Retinal pigment epithelial cell (primary cell): ENCODE measurements at regions not wholly inside any gene's neighbourhood (a gene's known extent, or its start where the extent isn't known, plus 50 kb on each side); places are given as distances from the start of the nearest gene placed in this dataset.

ENCODE experiments used
- DNase-seq: peaks from one replicate; pipeline ENCODE4 v3.0.0-alpha.2; 2010; ENCODE audit warnings: low read depth
- H3K4me3 ChIP-seq: 2 replicates; pipeline ENCODE4 v1.5.1; 2011; ENCODE audit warnings: mild to moderate bottlenecking, low read length, control low read depth, moderate library complexity
- TF ChIP-seq, protein P1 (sequence below): conservative IDR thresholded peaks from 2 replicates; pipeline ENCODE4 v1.5.1; 2011; ENCODE audit warnings: low read depth, low read length, control low read depth, inconsistent platforms

DNA sequence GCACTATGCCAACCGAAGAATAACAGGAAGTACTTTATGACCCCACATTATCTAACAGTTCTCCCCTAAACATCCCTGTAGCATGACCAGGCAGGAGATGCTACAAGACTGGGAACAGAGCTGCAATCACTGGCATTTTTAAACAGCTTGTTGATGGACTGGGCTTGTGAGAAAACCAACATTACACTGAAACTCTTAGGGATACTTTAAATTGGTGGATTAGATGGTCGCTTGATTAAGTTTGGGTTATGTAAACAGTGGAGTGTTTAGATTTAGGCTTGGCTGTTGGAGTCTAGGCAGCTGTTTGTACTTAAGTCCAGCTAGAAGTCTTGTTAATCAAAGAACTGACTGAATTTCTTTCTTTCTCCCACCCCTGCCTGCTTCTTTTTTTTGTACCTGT, 234.1 kb upstream of the BMP2 start:
- peak overlapping the region; percentile 50 for H3K4me3 ChIP-seq

DNA sequence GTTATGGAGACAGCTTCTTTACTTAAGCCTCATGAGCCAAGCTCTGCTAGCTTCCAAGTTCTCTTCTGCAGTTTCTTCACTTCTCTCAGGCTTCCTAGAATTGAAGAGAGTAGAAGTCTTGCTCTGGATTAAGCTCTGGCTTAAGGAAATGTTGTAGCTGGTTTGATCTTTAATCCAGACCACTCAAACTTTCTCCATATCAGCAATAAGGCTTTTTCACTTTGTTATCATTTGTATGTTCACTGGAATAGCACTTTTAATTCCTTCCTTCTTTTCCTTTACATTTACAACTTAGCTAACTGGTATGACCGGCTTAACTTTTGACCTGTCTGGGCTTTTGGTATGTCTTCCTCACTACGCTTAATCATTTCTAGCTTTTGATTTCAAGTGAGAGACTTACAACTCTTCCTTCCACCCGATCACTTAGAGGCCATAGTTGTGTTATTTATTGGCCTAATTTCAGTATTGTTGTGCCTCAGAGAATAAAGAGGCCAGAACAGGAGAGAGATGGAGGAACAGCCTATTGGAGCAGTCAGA, 236.6 kb upstream of the BMP2 start:
- TF ChIP-seq, protein P1, sequence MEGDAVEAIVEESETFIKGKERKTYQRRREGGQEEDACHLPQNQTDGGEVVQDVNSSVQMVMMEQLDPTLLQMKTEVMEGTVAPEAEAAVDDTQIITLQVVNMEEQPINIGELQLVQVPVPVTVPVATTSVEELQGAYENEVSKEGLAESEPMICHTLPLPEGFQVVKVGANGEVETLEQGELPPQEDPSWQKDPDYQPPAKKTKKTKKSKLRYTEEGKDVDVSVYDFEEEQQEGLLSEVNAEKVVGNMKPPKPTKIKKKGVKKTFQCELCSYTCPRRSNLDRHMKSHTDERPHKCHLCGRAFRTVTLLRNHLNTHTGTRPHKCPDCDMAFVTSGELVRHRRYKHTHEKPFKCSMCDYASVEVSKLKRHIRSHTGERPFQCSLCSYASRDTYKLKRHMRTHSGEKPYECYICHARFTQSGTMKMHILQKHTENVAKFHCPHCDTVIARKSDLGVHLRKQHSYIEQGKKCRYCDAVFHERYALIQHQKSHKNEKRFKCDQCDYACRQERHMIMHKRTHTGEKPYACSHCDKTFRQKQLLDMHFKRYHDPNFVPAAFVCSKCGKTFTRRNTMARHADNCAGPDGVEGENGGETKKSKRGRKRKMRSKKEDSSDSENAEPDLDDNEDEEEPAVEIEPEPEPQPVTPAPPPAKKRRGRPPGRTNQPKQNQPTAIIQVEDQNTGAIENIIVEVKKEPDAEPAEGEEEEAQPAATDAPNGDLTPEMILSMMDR: no peak
- no peak for DNase-seq
- no peak overlapping the region for H3K4me3 ChIP-seq

More for the DNA sequence above, 234.1 kb upstream of the BMP2 start:
- peak; percentile 91 for DNase-seq
- TF ChIP-seq, protein P1: no peak

DNA sequence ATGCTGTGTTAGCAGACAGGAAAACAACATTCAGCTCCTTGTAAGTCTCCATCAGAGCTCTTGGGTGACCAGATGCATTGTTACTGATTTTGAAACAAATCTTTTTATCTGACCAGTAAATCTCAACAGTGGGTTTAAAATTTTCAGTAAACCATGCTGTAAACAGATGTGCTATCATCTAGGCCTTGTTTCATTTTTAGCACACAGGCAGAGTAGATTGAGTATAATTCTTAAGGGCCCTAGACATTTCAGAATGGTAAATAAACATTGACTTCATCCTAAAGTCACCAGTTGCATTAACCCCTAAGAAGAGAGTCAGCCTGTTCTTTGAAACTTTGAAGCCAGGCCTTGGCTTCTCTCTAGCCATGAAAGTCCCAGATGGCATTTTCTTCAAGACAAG, 237.2 kb upstream of the BMP2 start:
- H3K4me3 ChIP-seq: no peak overlapping the region
- DNase-seq: no peak
- TF ChIP-seq, protein P1: no peak

DNA sequence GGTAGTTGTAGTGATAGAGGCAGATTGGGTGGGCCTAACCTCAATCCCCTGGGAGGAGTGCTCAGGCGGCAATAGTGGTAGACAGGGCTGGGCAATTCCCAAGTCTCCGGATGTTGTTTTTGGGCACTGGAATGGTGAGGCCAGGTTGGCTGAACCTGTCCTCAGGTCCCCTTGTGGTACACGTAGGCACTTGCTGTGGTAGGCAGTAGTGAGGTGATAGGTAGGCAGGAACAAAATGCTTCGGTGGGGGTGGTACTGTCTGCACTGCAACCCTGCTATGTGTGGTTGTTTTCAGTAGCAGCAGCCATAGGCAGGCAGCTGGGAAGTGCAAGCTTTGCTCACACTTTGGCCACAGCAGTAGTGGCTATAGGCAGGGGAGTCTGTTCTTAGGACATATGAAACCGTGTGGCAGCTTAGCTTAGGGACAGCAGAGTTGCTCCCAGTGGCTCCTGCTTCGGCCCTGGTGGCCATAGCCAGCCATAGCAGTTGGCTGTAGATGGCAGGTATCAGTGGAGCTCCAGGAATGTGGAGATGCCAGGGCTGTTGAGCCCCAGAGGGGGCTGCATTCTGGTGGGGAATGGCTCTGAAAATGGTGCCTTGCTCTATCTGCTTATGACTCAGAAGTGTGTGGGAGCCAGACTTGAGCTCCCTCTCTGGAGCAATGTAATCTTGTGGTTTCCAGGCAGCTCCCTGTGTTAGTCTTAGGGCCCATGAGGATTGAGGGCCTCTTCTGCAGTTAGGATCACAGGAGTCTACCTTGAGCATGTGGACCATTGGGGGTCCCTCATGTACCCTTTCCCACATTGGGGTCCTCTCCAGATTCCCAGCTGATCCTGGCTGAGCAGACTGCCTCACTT, 241.8 kb upstream of the BMP2 start:
- no peak for DNase-seq
- TF ChIP-seq, protein P1: peak; percentile 28
- H3K4me3 ChIP-seq: no peak overlapping the region

DNA sequence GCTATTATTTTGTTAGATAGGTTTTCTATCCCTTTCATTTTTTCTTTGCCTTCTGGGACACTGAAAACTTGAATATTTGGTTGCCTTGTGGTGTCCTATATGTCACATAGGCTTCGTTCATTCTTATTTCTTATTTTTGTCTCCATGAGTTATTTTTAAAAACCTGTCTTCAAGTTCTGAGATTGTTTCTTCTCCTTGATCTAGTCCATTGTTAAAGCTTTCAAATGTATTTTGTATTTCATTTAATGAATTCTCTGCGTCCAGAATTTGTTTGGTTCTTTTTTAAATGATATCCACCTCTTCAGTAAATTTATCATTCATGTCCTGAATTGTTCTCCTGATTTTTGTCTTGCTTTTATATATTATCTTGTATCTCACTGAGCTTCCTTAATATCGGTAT, 243.2 kb upstream of the BMP2 start:
- H3K4me3 ChIP-seq: no peak overlapping the region
- TF ChIP-seq, protein P1: no peak
- no peak for DNase-seq

DNA sequence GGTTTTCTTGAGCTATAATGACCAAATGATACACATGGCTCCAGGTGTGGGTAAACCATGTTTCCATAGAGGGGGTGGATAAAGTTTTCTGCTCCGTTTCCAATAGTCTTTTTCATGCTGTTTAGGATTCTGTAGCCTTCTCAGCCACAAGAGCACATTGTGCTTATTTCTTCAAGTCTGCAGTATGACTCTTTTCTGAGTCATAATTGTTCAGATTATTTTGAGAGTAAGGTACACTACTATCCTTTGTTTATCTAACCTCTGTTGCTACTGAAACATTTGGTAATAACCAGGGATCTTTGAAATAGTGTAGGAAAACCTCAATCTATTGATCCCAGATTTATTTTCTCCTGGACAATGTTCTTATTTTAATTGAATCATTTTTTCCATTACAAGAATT, 247.9 kb upstream of the BMP2 start:
- no peak overlapping the region for H3K4me3 ChIP-seq
- peak; percentile 48 for DNase-seq
- TF ChIP-seq, protein P1: no peak

DNA sequence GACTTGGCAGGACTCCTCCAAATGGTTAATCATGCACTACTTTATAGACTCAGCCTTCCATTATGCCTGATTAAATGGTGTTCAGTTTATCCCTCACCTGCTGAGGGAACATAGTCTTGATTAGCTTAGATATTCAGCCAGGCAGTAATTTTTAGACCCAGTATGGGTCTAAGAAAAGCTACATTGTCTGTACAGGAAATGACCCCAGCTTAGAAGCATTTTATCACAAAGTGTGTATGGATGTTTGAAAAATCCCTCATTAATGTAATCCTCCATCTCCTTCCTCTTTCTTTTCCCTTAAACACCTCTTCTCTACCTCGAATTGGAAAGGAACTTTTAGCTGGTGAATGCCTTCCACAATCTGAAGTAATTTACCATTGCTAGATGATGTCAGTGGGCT, 252.2 kb upstream of the BMP2 start:
- H3K4me3 ChIP-seq: no peak overlapping the region
- TF ChIP-seq, protein P1: no peak
- DNase-seq: no peak
